HCT116 (cell line): ENCODE measurements at regions not wholly inside any gene's neighbourhood (a gene's known extent, or its start where the extent isn't known, plus 50 kb on each side); places are given as distances from the start of the nearest gene placed in this dataset.

ENCODE experiments used
- ATAC-seq: fragments of 200-7000 bp; cut with Tn5 transposase; 2 replicates; pipeline ENCODE4 v1.9.1; 2020; ENCODE audit warnings: mild to moderate bottlenecking, moderate library complexity
- BruUV-seq: library from RNA; stranded (reverse); fragments of 400-500 nt; replicated peaks from 2 replicates; lab custom pipeline; 2021; lab: Mats Ljungman, UMichigan
- CTCF ChIA-PET: fragments of 300-600 bp; sonication (Branson Sonifier 250); formaldehyde crosslinking; loops from one replicate; lab custom pipeline; 2021; ENCODE audit warnings: antibody characterized with exemption; lab: Charles Lee
- POLR2A ChIA-PET: fragments of 300-600, 350-600 bp; sonication (Branson Sonifier 250); formaldehyde crosslinking; loops from one replicate; lab custom pipeline; 2021; ENCODE audit warnings: antibody characterized with exemption; lab: Charles Lee
- RAD21 ChIA-PET, 2 experiments: fragments of 300-600 bp; sonication (Branson Sonifier 250); formaldehyde crosslinking; loops; one replicate each; lab custom pipeline; 2023; ENCODE audit warnings: low total read pairs in 2 of 2; ENCODE audit not compliant: uncharacterized antibody in 2 of 2, unreplicated experiment in 2 of 2, low non-redundant PET in 1 of 2; lab: Charles Lee
- DNase-seq: peaks from one replicate; pipeline ENCODE4 v3.0.0-alpha.2; 2010; ENCODE audit warnings: low read depth, low spot score
- H2AFZ ChIP-seq: fragments of 200-600 bp; shearing (Covaris generic), sonication (generic); 2 replicates; pipeline ENCODE4 v1.6.1; 2017; ENCODE audit warnings: low read depth, mixed run types, mixed read lengths, antibody characterized with exemption, low read length; ENCODE audit not compliant: poor library complexity, severe bottlenecking
- H3K27ac ChIP-seq: 2 replicates; pipeline ENCODE4 v1.5.1; 2012; ENCODE audit warnings: low read depth, low read length
- H3K27me3 ChIP-seq: fragments of 200-600 bp; sonication (generic); 2 replicates; pipeline ENCODE4 v1.6.1; 2016; ENCODE audit warnings: mixed run types, low read length, mixed read lengths; ENCODE audit not compliant: insufficient read depth
- H3K36me3 ChIP-seq, 2 experiments: fragments of 200-500 bp in 1 of 2; fragments of 200-600 bp in 1 of 2; sonication (Bioruptor generic) in 1 of 2; sonication (generic) in 1 of 2; 2 replicates each; pipeline versions ENCODE4 v1.5.1 to v1.6.1; 2014 to 2016; ENCODE audit warnings: low read length in 2 of 2, inconsistent platforms in 1 of 2, mixed read lengths in 1 of 2, mixed run types in 1 of 2; ENCODE audit not compliant: insufficient read depth in 2 of 2, control insufficient read depth in 1 of 2
- H3K4me1 ChIP-seq, 2 experiments: fragments of 200-600 bp in 1 of 2; sonication (generic) in 1 of 2; 2 replicates each; pipeline versions ENCODE4 v1.5.1 to v1.6.1; 2012 to 2017; ENCODE audit warnings: low read length in 2 of 2, inconsistent platforms in 1 of 2, mild to moderate bottlenecking in 1 of 2, mixed read lengths in 1 of 2, mixed run types in 1 of 2, moderate library complexity in 1 of 2; ENCODE audit not compliant: insufficient read depth in 2 of 2, control insufficient read depth in 1 of 2
- H3K4me2 ChIP-seq: fragments of 200-600 bp; sonication (generic); 2 replicates; pipeline ENCODE4 v1.6.1; 2017; ENCODE audit warnings: mixed run types, low read length, mixed read lengths
- H3K4me3 ChIP-seq, 2 experiments: fragments of 200-600 bp in 1 of 2; sonication (generic) in 1 of 2; replicated peaks in 1 of 2; 2 replicates each; pipeline ENCODE4 v1.5.1; 2011 to 2016; ENCODE audit warnings: low read length in 2 of 2, control low read depth in 1 of 2, low read depth in 1 of 2, mild to moderate bottlenecking in 1 of 2, mixed read lengths in 1 of 2, mixed run types in 1 of 2
- H3K79me2 ChIP-seq: fragments of 200-600 bp; sonication (generic); 2 replicates; pipeline ENCODE4 v1.6.1; 2017; ENCODE audit warnings: mild to moderate bottlenecking, mixed run types, low read length, moderate library complexity, mixed read lengths; ENCODE audit not compliant: insufficient read depth
- H3K9ac ChIP-seq: fragments of 200-600 bp; sonication (generic); 2 replicates; pipeline ENCODE4 v1.6.1; 2016; ENCODE audit warnings: low read length, mixed read lengths
- H3K9me2 ChIP-seq: fragments of 200-600 bp; sonication (generic), shearing (Covaris generic); 2 replicates; pipeline ENCODE4 v1.6.1; 2017; ENCODE audit warnings: mixed run types, mild to moderate bottlenecking, moderate library complexity; ENCODE audit not compliant: insufficient read depth
- H3K9me3 ChIP-seq, 2 experiments: fragments of 200-500 bp in 1 of 2; fragments of 200-600 bp in 1 of 2; sonication (Bioruptor generic) in 1 of 2; sonication (generic) in 1 of 2; 2 replicates each; pipeline ENCODE4 v1.6.1; 2014 to 2017; ENCODE audit warnings: low read length in 2 of 2, mixed read lengths in 2 of 2, inconsistent platforms in 1 of 2, low read depth in 1 of 2, mild to moderate bottlenecking in 1 of 2, mixed run types in 1 of 2, moderate library complexity in 1 of 2; ENCODE audit not compliant: control insufficient read depth in 1 of 2, insufficient read depth in 1 of 2
- H4K20me1 ChIP-seq: fragments of 200-600 bp; sonication (generic), shearing (Covaris generic); 2 replicates; pipeline ENCODE4 v1.6.1; 2017; ENCODE audit warnings: mixed run types, mild to moderate bottlenecking, moderate library complexity; ENCODE audit not compliant: insufficient read depth
- EGR1 ChIP-seq: IDR thresholded peaks from 2 replicates; pipeline ENCODE4 v1.6.1; 2012; ENCODE audit warnings: low read depth
- MAX ChIP-seq: IDR thresholded peaks from 2 replicates; pipeline ENCODE4 v1.6.1; 2012
- POLR2AphosphoS5 ChIP-seq: IDR thresholded peaks from 2 replicates; pipeline ENCODE4 v1.6.1; 2011; ENCODE audit warnings: mild to moderate bottlenecking, low read depth, low read length, moderate library complexity
- SIN3A ChIP-seq: IDR thresholded peaks from 2 replicates; pipeline ENCODE4 v1.6.1; 2012; ENCODE audit warnings: low read depth
- TCF7L2 ChIP-seq: IDR thresholded peaks from 2 replicates; pipeline ENCODE4 v1.7.0; 2011; ENCODE audit warnings: borderline replicate concordance, inconsistent platforms; ENCODE audit not compliant: insufficient read depth, insufficient read length; ENCODE audit errors: extremely low read depth
- YY1 ChIP-seq: IDR thresholded peaks from 2 replicates; pipeline ENCODE4 v1.6.1; 2011; ENCODE audit warnings: low read length, low read depth, moderate library complexity, mild to moderate bottlenecking; ENCODE audit not compliant: insufficient replicate concordance; ENCODE audit errors: extremely low read depth
- ZBTB33 ChIP-seq: IDR thresholded peaks from 2 replicates; pipeline ENCODE4 v1.6.1; 2011; ENCODE audit warnings: mild to moderate bottlenecking, low read length, moderate library complexity; ENCODE audit not compliant: insufficient replicate concordance; ENCODE audit errors: extremely low read depth
- intact Hi-C: fragments of 100-400 bp; cut with micrococcal nuclease; formaldehyde crosslinking; loops from 2 replicates; pipeline ENCODE4 v1.10.0; 2022
- TF ChIP-seq, protein P1 (sequence below): IDR thresholded peaks from 2 replicates; pipeline ENCODE4 v1.6.1; 2012

GRCh38 chr5:91311697-91312501 is 71.2 kb downstream of the ARRDC3 start:
- Histone ChIP-seq H3K79me2 (no peaks in the 10 kb centered on the region), H3K9me3 (no peaks in the 10 kb centered on the region), H3K27ac (peak overlapping the region; percentile 59), H3K4me3 (peak overlapping the region; percentile 0 to 32; a peak in 3 of 4 replicates), H2AFZ (peak overlapping the region; percentile 87), H3K27me3 (no peaks in the 10 kb centered on the region), H4K20me1 (no peaks in the 10 kb centered on the region), H3K4me2 (peak overlapping the region; percentile 75), H3K36me3 (no peaks in the 10 kb centered on the region), H3K9ac (peak overlapping the region; percentile 49), H3K9me2 (no peaks in the 10 kb centered on the region), H3K4me1 (peaks cover 34 to 63% of the 10 kb centered on the region in 2 experiments)
- ChIA-PET POLR2A (interaction anchor here (0.6 to 3.2 kb wide), 4 partner anchors 21 to 71 kb away, joined by 3 to 14 read pairs (median 12); partner anchors contain the start of gene ARRDC3), CTCF (no interaction called here), RAD21 (interaction anchor here in 1 of 2 experiments (1.9 kb wide), 1 partner anchor 71 kb away, joined by 4 read pairs; the partner anchor contains the start of gene ARRDC3)
- TF ChIP-seq POLR2AphosphoS5 (peak; percentile 80), YY1 (peak; percentile 37), MAX (no peak), TCF7L2 (no peak), ZBTB33 (peak; percentile 76), SIN3A (no peak), EGR1 (no peak)
- TF ChIP-seq, protein P1, sequence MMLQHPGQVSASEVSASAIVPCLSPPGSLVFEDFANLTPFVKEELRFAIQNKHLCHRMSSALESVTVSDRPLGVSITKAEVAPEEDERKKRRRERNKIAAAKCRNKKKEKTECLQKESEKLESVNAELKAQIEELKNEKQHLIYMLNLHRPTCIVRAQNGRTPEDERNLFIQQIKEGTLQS: no peak
- no TSS peak for BruUV-seq
- ATAC-seq (peak; percentile 76), DNase-seq (peak; percentile 91)
- intact Hi-C loops: no loop called here
